A172 (cell line): ENCODE measurements at regions not wholly inside any gene's neighbourhood (a gene's known extent, or its start where the extent isn't known, plus 50 kb on each side); places are given as distances from the start of the nearest gene placed in this dataset.

Experiments used
- DNase-seq: peaks from one replicate; pipeline ENCODE4 v3.0.0-alpha.2; 2015; ENCODE audit warnings: low spot score

DNA sequence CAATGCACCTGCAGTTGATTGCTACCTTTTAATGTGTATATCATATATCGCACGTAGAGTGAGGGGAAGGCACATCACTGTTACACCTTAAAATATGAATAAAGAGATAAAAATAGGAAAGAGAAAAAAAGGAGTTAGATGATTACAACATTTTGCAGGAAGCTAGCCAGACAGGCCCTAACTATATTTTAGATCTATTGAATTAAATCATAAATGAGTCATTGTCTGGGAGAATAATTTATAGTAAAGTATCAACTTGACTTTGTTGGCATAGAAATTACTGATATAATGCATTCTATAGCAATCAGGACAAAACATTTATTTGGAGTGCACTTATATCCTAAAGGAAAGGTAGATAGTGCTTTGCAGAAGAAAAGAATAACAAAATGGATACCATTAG, 384.9 kb upstream of the NXPH2 start:
- DNase-seq: no peak

DNA sequence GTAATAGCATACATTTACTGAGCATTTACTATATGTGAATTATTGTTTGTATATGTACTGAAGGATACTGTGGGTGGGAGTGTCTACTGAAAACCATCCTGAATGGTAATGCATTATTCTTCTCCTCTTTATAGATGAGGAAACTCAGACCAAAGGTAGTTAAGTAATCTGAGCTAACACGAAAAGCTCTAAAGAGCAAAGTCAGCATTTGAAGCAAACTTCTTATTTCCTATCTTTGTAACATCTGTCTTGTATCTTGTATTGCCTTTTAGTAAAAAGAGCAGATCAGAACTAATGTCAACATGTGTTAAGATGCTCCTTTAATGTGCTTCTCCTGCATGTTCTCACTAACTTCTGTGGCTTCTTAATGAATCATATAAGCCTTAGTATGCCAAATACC, 382.8 kb upstream of the NXPH2 start:
- no peak for DNase-seq

DNA sequence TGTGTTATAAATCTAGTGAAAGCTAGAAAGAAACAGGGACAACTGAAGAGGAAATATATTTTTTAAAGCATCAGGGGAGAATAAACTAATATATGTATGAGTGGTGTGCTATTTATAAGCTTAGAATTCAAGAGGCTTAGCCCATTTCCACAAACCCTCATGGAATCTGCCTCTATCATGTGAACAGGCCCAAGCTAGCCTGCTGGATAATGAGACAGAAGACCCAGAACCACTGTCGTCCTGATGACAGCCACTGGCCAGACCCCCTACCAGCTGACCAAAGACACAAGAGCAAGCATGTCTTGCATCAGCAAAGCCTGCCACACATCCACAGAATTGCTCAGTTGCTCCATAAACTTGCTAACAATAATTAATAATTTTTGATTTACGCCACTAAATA, 382.3 kb upstream of the NXPH2 start:
- DNase-seq: no peak

DNA sequence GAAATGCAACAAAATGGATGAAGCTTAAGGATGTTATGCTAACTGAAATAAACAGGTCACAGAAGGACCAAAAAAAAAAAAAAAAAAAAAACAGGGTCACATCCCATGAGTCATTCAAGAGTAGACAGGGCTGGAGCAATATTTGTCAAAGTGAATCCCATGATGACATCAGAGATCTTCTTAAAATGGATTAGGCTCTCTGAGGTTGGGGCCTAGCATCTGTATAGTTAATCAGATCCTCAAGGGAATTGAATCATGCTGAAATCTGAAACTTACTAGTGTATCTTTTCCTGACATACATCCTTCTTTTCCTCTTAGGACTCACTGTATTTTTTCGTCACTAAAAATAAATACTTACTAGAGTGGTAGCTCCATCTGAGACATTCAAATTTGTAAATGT, 380.6 kb upstream of the NXPH2 start:
- DNase-seq: no peak

DNA sequence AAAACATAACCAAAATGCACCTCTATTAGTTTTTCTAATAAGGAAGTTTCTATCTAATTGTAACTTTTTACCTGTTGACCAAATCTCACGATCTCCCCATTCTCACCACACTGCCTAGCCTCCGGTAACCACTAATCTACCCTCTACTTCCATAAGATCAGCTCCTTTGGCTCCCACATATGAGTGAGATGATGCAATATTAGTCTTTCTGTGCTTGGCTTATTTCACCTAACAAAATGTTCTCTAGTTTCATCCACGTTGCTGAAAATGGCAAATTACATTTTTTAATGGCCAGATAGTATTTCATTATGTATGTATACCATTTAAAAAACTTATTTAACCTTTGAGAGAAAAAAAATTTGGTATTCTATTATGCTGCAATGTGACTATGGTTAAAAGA, 379.0 kb upstream of the NXPH2 start:
- DNase-seq: no peak

DNA sequence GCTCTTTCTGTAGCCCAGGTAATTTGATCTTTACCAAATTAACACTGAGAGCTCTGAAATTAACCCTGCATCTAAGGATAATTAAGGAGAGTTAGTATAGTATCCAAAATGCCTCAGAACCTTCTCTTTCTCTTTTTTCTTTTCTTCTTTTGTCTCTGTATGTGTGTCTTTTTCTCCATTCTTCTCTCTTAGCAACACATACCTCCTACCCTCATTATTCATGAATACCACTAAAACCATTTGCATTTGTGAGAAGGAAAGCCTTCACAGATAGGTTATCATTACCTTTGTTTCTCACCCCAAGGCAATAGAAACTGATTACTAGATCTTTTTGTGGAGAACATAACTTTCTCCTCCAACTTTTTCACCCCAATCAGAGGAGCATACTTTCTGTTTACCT, 376.5 kb upstream of the NXPH2 start:
- DNase-seq: no peak

DNA sequence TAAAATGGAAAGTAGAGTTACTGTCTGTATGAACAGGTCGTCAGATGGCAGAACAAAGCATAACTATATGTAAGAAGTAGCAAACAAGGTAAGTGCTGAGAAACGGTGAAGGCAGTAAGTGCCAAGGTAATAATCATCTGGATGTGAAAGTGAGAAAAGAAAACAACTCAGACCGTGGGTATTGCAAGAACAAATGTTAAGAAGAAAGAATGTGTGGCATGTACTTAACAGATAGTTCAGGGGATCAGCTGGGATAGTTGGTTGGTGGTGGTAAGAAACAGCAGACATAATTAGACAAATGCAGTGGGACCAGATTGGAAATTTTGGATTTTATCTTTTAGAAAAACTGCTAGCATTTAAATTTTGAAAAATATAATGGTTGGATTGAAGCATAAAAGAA, 375.8 kb upstream of the NXPH2 start:
- DNase-seq: no peak

DNA sequence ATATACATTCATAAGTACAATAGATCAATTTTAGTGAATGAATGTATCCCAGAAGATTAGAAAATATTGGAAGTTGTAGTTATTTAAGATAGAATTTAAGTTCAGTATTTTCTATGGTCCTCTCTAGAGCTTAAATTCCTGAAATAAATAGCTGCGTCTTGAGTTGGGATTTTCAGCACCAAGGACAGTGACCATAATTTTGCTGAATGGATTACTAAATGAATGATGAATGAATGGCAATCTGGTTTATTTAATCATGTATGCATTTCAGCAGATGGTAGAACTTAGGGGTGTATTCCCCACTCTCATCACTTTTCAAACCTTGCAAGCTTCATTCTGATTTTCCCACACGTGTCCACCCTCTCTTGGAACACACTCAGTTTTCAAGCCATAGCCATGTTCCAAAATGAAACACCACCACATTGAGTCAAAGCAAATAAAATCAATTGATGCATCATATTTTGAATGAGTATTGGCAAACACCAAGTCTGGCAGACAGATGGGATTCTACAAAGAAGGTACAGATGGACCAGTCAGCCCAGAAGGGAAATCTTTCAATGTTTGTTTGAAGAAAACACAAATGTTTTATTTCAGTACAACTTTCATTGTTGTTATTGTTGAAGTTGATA, 362.2 kb upstream of the NXPH2 start:
- peak; percentile 18 for DNase-seq

DNA sequence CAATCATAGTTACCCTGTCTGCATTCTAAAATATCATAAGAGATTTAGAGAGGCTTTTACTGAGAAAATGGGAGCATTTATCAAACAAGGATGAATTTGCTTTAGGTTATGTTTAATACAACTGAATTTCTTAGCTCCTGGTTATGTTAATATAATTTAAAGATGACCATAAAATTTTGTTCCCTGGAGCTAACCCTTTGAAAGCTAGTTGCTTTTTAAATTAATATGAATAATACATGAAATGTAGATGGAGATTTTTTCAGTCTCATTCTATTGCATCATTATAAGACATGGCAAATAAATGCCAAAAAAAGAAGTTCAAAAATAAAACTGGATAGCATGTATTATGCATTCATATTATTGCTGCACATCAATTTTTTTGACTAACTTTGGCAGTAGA, 344.1 kb upstream of the NXPH2 start:
- DNase-seq: no peak

DNA sequence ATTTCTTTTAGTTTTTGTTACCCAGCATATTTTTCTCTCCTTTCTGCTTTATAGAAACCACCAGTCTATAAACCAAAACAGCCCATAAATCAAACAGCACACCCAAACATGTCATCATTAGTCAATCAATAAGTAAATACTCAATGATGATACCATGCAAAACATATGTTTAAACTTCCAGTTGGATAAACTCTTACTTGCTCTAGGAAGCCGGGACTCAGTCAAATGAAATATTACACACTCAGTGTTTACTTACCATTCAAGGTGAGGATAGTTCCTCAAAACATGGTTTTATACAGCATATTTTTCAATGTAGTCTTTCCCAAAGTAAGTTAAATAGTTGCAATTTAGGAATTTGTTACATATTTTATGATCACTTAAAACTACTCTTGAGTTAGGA, 343.6 kb upstream of the NXPH2 start:
- DNase-seq: no peak

DNA sequence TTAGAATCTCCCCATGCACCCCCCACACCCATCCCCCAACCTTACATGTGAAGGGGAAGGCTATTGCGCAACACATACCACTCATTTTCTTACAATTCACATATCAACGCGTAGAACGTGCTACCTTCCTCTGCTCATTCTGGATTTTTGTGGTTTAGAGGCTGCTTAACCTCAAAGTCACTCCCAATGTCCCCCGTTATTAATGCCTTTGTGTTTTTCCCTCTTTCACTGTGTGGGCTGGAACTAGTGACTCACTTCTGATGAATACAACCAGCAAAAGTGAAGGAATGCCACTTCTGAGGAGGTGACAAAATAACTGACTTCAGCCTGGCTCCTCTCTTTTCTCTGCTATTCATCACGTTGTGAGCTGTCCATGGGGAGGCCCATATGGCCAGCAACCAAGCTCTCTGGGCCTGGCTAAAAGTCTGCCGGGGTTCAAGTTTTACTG, 342.5 kb upstream of the NXPH2 start:
- DNase-seq: peak; percentile 41

DNA sequence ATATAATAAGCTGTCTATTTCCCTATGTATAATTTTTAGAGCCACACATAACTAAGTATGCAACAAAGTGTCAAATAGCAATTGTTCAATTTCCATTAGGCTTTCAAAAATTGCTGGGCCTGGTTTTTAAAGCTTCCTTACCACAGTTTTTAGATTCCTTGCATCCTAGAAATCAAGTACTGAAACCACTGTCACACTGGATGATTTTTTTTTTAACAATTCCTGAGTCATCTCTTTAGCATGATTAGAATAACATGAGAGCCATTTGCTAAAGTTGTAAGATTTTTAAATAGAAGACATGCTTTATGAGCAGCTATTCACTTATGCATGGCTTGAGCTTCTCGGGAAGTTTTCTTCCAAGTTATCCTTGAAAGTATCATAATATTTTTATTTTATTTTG, 319.5 kb upstream of the NXPH2 start:
- no peak for DNase-seq

DNA sequence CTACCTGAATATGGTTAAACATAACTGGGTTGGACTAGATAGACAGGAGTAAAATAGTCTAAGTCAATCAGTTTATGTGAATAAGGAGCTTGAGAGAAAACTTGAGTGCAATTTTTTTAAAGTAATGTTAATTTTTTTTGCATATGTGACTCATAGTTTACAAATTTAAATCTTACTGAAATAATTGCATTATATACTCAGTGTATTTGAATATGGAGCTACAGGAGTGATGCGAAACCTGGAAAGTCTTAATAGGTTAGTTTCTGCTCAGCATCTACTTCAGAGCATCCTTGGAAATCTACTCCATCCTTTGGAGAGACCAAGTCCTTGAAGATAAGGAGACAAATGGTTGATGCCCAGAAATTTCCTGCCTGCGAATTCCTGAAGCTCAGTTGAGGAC, 318.8 kb upstream of the NXPH2 start:
- no peak for DNase-seq

DNA sequence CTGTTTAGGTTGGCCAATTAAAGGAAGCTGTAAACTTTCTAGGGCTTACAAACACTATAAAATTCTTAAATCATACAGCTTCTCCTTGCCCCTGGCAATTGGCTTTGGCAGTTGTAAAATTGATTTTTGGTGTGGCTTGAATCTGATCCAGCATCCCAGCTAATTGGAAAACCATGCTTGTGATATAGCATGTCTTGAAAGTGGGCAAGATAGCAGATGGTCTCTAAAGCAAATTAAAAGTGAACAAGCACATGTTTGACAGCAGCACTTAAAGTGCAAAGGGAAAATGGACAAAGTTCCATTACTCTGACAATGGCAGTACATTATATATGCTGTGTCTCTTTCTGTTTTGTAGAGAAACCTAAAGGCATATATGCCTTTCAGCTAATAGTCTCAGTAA, 302.9 kb upstream of the NXPH2 start:
- DNase-seq: no peak

DNA sequence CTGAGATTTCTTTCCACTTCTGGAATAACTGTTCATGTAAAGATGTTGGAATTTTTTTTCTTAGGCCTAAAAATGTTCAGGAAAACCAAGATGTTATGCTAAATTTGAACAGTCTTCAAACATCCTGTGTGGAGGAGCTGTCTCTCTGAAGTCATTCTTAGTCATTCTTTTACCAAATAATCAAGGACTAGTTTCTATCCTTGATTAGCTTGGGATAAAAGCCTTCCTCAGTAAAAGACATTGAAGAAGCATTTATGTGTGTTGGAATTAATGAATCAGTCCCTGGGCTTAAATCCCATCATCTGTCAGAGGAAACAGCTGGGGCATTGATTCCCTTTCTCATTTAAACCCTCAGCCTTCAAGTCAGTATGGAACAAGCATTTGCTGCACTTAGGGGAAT, 300.1 kb upstream of the NXPH2 start:
- no peak for DNase-seq

DNA sequence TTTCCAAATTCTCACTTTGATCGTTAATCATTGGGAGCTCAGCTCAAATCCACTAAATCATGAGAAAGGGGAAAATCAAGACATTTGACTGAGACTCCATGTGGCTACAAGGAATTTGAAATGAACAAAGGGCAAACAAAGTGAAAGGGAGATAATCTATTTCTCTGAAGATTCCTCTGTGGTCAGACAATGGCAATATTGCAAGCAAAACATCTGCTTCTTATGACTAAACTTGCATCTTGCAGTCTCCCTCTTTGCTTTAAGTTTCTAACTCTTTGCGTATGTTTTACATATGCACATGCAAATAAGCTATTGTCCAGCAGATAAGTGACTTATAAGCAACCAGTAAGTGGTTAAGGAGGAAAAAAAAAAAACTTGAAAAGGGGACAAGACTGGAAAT, 299.1 kb upstream of the NXPH2 start:
- DNase-seq: no peak

DNA sequence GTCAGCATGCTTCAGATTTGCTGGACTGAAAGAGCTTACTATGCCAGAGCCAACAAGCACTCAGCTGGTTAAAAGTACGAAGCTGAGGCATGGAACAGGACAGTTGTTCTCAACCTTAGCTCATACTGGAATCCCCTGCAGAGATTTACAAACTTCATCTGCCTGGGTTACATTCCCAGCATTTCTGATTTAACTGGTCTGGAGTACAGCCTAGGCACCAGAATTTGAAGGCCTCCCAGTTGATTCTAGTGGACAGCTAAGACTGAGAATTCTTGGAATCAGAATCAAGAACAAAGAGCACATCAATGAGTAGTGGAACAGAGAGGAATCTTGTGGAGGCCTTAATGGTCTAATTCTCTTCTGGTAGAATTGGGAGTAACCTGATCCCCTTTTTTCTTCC, 298.2 kb upstream of the NXPH2 start:
- no peak for DNase-seq

DNA sequence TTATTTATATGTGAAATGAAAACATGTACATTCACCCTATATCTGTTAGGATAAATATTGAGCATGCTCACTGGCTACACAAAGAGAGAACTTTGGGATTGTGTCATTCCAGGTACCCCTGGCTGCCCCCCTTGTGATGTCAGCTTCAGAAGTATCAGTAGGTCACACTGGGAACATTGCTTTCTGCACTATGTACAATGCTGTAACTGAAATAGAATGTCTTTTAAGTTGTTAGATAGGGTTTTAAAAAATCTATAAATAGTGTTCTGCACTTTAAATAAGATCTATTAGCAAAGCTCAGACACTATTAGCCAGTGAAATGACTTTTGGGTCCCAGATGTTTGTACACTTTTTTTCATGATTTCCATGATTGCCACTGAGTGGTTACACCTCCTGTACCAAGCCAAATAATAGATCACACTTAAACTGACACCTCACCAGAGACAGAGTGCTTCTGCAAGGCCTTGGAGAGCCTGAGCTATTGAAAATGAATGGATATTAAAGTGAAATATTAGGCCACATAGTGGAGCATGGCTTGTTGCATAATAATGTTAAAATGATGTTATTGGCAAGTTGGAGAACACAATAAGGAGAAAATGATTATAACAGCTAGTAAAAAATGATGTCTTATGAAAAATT, 297.0 kb upstream of the NXPH2 start:
- no peak for DNase-seq

DNA sequence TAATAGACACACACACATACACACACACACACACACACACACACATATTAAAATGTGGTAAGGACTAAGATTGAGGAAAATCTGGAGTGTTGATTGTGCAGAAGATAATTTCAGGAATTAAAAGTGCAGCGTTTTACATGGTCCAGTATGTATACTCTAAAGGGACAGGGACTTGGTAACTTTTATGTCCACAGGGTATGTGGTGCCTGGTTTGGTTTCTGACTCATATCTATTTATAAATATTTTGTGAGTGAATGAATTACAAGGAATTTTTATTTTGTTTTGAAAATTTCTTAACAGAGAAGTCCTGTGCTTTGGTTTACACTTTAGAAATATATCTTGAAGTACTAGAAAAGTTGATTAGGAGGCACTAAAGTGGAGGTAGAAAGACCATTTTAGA, 287.7 kb upstream of the NXPH2 start:
- no peak for DNase-seq

DNA sequence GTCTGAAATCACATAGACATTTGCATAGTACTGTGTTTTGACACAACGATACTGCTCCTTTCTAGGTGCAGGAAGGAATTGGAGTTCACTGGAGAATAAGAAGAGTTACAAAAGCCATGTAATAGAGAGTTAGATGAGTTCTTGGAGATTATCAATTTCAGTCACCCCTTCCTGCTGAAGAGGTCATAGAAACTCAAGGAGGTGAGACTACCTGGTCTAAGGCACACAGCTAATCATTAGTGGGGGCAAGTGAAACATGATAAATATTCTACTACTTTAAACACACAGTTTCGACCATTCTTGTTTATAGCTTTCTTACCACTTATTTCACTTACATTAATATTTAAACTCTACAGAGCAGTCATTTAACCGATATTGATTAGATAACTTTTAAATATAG, 286.9 kb upstream of the NXPH2 start:
- no peak for DNase-seq

DNA sequence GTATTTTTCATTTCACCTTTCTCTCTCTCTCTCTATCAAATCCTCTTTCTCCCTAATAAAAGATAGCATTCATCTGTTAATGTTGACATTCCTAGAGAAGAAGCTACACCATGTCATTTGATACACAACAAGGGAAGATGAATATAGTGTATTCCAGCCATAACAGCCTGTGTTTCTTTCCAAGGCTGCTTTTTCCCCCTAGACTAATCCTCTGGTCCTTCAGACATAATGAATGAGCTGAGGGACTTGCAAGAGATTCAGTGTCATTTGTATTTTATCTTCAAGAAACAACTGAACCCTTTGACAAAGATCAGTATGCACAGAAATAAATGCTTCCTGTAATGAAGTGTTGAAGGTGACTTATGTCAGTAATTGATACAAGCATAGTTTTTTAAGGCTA, 284.0 kb upstream of the NXPH2 start:
- DNase-seq: no peak

DNA sequence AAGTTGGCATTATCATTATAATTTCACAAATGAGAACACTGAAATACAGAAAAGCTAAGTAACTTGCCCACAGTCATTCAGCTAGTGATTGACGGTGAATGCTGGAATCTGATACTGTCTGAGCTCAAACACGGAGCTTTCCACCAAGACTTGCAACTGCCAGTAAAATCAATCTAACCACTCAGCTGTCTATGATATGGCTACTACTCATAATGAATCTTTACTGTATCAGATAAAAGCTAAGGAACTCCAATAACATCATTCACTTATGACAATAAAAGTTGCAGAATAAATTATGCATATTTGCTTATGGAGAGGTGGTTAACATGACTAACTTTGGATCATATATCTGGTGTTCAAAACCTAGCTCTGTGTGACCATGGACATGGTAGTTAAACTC, 279.4 kb upstream of the NXPH2 start:
- no peak for DNase-seq

DNA sequence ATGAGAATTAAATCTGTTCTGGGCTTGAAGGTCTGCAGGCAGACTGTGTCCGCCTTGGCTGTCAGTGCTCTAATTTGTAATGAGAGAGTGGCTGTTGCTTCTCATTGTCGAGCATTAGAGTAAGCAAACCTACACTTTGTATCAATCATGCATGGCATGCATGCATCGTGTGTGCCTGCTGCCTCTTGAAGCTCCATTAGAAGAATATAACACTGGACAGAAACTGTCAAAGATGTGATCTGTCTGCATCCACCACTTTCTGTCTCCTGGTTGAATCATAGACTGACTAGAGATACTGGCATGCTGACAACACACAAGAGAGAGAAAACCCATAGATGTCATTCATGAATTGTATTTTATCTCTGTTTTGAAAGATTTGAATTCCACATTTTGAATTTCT, 275.0 kb upstream of the NXPH2 start:
- DNase-seq: no peak

DNA sequence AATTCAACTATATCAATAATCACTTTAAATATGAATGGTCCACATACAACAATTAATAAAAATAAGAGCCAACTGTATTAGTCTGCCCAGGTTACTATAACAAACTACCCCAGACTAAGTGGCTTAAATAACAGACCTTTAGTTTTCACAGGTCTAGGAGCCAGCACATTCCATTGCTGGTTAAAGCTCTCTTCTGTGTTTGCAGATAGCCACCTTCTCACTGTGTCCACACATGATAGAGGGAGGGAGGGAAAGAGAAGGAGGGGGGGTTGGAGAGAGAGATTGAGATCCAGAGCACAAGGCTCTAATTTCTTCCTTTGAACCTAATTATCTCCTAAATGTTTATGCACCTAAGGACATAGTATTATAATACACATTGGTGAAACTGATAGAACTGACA, 267.8 kb upstream of the NXPH2 start:
- DNase-seq: no peak
